Transverse colon (tissue), 4 donors: ENCODE measurements at regions not wholly inside any gene's neighbourhood (a gene's known extent, or its start where the extent isn't known, plus 50 kb on each side); places are given as distances from the start of the nearest gene placed in this dataset.

Experiments used
- DNase-seq: peaks from one replicate; pipeline ENCODE4 v3.0.0-alpha.2; 2019
- H3K27ac ChIP-seq, 4 donors: fragments of 200-600 bp; sonication (generic); 2 replicates each; pipeline ENCODE4 v1.5.1; 2016 to 2018; ENCODE audit warnings: inconsistent platforms in 4 of 4
- H3K27me3 ChIP-seq: fragments of 200-600 bp; sonication (generic); 2 replicates; pipeline ENCODE4 v1.5.1; 2017; ENCODE audit warnings: inconsistent platforms
- H3K36me3 ChIP-seq, 4 donors: fragments of 200-600 bp; sonication (generic); 2 replicates each; pipeline ENCODE4 v1.5.1; 2017 to 2019; ENCODE audit warnings: inconsistent platforms in 4 of 4
- H3K4me1 ChIP-seq, 4 donors: fragments of 200-600 bp; sonication (generic); 2 replicates each; pipeline ENCODE4 v1.5.1; 2017 to 2020; ENCODE audit warnings: inconsistent platforms in 4 of 4
- H3K4me3 ChIP-seq, 4 donors: fragments of 200-600 bp; sonication (generic); 1 replicate in 1 of 4; 2 replicates in 3 of 4; pipeline versions ENCODE4 v1.5.1 to v1.6.1; 2017 to 2019; ENCODE audit warnings: inconsistent platforms in 4 of 4
- H3K9me3 ChIP-seq, 2 donors: fragments of 200-600 bp; sonication (generic); 2 replicates each; pipeline ENCODE4 v1.5.1; 2017 to 2019; ENCODE audit warnings: inconsistent platforms in 2 of 2
- CTCF ChIP-seq, 5 experiments: fragments of 200-600 bp in 3 of 5; fragments of 450-650 bp in 2 of 5; sonication (generic) in 3 of 5; IDR thresholded peaks; 1 replicate in 2 of 5; 2 replicates in 3 of 5; pipeline ENCODE4 v1.5.1; 2016 to 2017; ENCODE audit warnings: antibody characterized with exemption in 5 of 5, inconsistent platforms in 3 of 5, mild to moderate bottlenecking in 2 of 5, moderate library complexity in 1 of 5
- EP300 ChIP-seq: sonication (generic); formaldehyde crosslinking; IDR thresholded peaks from one replicate; pipeline ENCODE4 v1.6.1; 2017; ENCODE audit warnings: antibody characterized with exemption, low read depth
- POLR2A ChIP-seq: fragments of 450-650 bp; IDR thresholded peaks from one replicate; pipeline ENCODE4 v1.6.1; 2016; ENCODE audit warnings: antibody characterized with exemption, mild to moderate bottlenecking, moderate library complexity
- POLR2AphosphoS5 ChIP-seq, 3 donors: sonication (generic); formaldehyde crosslinking; IDR thresholded peaks; one replicate each; pipeline ENCODE4 v1.6.1; 2016; ENCODE audit warnings: antibody characterized with exemption in 3 of 3
- WGBS, 2 donors: methylation state at CpG; one replicate each; pipeline ENCODE4 v1.1.5; 2018; ENCODE audit warnings: low coverage in 1 of 2; 5-methylcytosine and 5-hydroxymethylcytosine counted together
- in situ Hi-C, 4 donors: fragments of 200-750 bp; cut with MboI; loops; one replicate each; pipeline versions ENCODE4 v1.15.0 to v1.15.1; 2017; ENCODE audit warnings: low sequenced_read_pairs in 3 of 4, low pct_ligation_motif_present in 1 of 4, low pct_unique_long_range_greater_than_20kb in 1 of 4
- intact Hi-C: fragments of 100-400 bp; cut with DNase I; formaldehyde crosslinking; loops from one replicate; pipeline ENCODE4 v1.15.1; 2023; ENCODE audit warnings: low total_unique reads

- Histone ChIP-seq H3K36me3 (no peaks in the 10 kb centered on the region), H3K27ac (no peak overlapping the region), H3K4me3 (no peak overlapping the region), H3K9me3 (no peaks in the 10 kb centered on the region), H3K27me3 (no peaks in the 10 kb centered on the region), H3K4me1 (no peaks in the 10 kb centered on the region)
- 38 to 57% methylated on average over 1 of the region's 1 CpG for WGBS, 2 donors
- TF ChIP-seq EP300 = no peak
- TF ChIP-seq POLR2AphosphoS5 (IDR thresholded peaks at IDR 0.05) = no peak
- no peak for TF ChIP-seq CTCF (IDR thresholded peaks at IDR 0.05)
- no peak for TF ChIP-seq POLR2A
- intact Hi-C loops (no loop called here), in situ Hi-C loops (no loop called here)
- no peak for DNase-seq
Measured at GRCh38 chr4:120316416-120316815, 249.8 kb upstream of the MAD2L1 start.

DNA sequence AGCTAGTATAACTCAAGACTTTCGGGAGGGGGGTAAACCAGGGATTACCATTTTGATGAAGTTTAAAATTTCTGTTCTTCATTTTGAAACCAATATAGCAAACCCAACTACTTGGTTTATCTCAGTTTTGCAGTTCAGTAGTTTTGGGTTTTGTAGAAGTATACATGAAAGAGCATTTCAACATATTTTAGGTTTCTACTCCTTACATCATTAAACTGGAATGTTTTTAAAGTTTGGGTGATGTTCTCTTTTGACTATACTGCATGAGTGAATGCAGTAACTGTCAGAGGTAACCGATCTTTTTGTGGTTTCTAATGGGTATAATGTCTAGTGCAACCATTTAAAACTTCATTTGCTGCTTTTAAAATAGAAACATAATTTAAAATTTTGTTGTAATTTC is 248.3 kb upstream of the MAD2L1 start:
- DNase-seq = no peak
- TF ChIP-seq POLR2A (no peak), CTCF (IDR thresholded peaks at IDR 0.05) (no peak), EP300 (no peak), POLR2AphosphoS5 (IDR thresholded peaks at IDR 0.05) (no peak)
- Histone ChIP-seq H3K36me3 (no peaks in the 10 kb centered on the region), H3K4me3 (no peak overlapping the region), H3K4me1 (no peaks in the 10 kb centered on the region), H3K9me3 (no peaks in the 10 kb centered on the region), H3K27ac (no peak overlapping the region), H3K27me3 (no peaks in the 10 kb centered on the region)
- WGBS, 2 donors = 71 to 85% methylated on average over 2 of the region's 2 CpGs
- in situ Hi-C loops = no loop called here
- intact Hi-C loops = loop anchor here (5.0 kb wide), 1 partner anchor 792 kb away; no protein-coding TSS in a partner anchor

GRCh38 chr4:120304801-120305200 is 238.2 kb upstream of the MAD2L1 start:
- H3K9me3 ChIP-seq = no peaks in the 10 kb centered on the region
- intact Hi-C loops (no loop called here), in situ Hi-C loops (no loop called here)
- no peaks in the 10 kb centered on the region for H3K36me3 ChIP-seq
- no peak for TF ChIP-seq POLR2AphosphoS5 (IDR thresholded peaks at IDR 0.05)
- no peak for TF ChIP-seq POLR2A
- TF ChIP-seq CTCF (IDR thresholded peaks at IDR 0.05) = no peak
- TF ChIP-seq EP300 = no peak
- no peak overlapping the region for H3K4me3 ChIP-seq
- WGBS, 2 donors = 53 to 78% methylated on average over 2 of the region's 2 CpGs
- DNase-seq = no peak
- no peaks in the 10 kb centered on the region for H3K27me3 ChIP-seq
- H3K27ac ChIP-seq = no peak overlapping the region
- no peaks in the 10 kb centered on the region for H3K4me1 ChIP-seq

DNA sequence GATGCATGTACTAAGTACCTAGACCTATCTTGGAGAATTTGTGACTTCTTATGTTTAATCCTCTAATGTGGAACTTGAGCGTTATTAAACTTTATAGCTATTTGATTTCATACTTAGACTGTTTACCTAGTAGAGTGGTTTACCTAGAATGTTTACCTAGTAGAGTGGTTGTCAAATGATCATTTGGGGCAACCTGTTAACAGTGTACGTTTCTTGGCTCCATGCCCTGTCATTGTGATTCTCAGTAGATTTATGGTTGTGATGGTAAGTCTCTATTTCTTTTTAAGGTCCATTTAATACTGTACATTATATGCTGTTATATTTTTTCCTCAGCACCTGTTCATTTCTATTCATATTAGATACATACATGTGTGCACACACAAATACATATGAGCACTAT is 233.0 kb upstream of the MAD2L1 start:
- no peak overlapping the region for H3K27ac ChIP-seq
- no peak for TF ChIP-seq POLR2AphosphoS5 (IDR thresholded peaks at IDR 0.05)
- TF ChIP-seq CTCF (IDR thresholded peaks at IDR 0.05) = no peak
- no peak for TF ChIP-seq POLR2A
- TF ChIP-seq EP300 = no peak
- no peaks in the 10 kb centered on the region for H3K4me1 ChIP-seq
- H3K4me3 ChIP-seq = no peak overlapping the region
- in situ Hi-C loops (no loop called here), intact Hi-C loops (no loop called here)
- no peaks in the 10 kb centered on the region for H3K36me3 ChIP-seq
- 36 to 46% methylated on average over 2 of the region's 2 CpGs for WGBS, 2 donors
- no peaks in the 10 kb centered on the region for H3K27me3 ChIP-seq
- no peak for DNase-seq
- H3K9me3 ChIP-seq = no peaks in the 10 kb centered on the region
